WERI-Rb-1 (cell line): ENCODE measurements at regions not wholly inside any gene's neighbourhood (a gene's known extent, or its start where the extent isn't known, plus 50 kb on each side); places are given as distances from the start of the nearest gene placed in this dataset.

ENCODE experiments used
- DNase-seq: peaks from one replicate; pipeline ENCODE4 v3.0.0-alpha.2; 2020
- H3K27ac ChIP-seq: fragments of 250-450 bp; sonication (Bioruptor Pico); 2 replicates; pipeline ENCODE4 v1.5.1; 2020; ENCODE audit warnings: mild to moderate bottlenecking, moderate library complexity
- H3K27me3 ChIP-seq: fragments of 250-450 bp; sonication (Bioruptor Pico); 2 replicates; pipeline ENCODE4 v1.5.1; 2021; ENCODE audit warnings: mild to moderate bottlenecking, low read depth, moderate library complexity; ENCODE audit not compliant: insufficient read depth, severe bottlenecking
- H3K36me3 ChIP-seq: fragments of 250-450 bp; sonication (Bioruptor Pico); 2 replicates; pipeline ENCODE4 v1.5.1; 2020; ENCODE audit warnings: mild to moderate bottlenecking, moderate library complexity
- H3K4me3 ChIP-seq: 2 replicates; pipeline ENCODE4 v1.5.1; 2011; ENCODE audit warnings: low read depth, mild to moderate bottlenecking, control low read depth, low read length
- H3K9me3 ChIP-seq: fragments of 250-450 bp; sonication (Bioruptor Pico); 2 replicates; pipeline ENCODE4 v1.5.1; 2021; ENCODE audit warnings: mild to moderate bottlenecking, moderate library complexity; ENCODE audit not compliant: severe bottlenecking
- CTCF ChIP-seq: IDR thresholded peaks from 2 replicates; pipeline ENCODE4 v1.5.1; 2011; ENCODE audit warnings: low read depth, mild to moderate bottlenecking, control low read depth, inconsistent platforms, low read length

GRCh38 chrX:107502316-107502715, 52.9 kb downstream of the FRMPD3 start:
- Histone ChIP-seq H3K9me3 (no peaks in the 10 kb centered on the region), H3K27ac (no peak overlapping the region), H3K36me3 (no peaks in the 10 kb centered on the region), H3K4me3 (no peak overlapping the region), H3K27me3 (peaks cover 7% of the 10 kb centered on the region)
- TF ChIP-seq CTCF: no peak
- no peak for DNase-seq

- Histone ChIP-seq H3K27ac (no peak overlapping the region), H3K9me3 (no peaks in the 10 kb centered on the region), H3K4me3 (no peak overlapping the region), H3K36me3 (no peaks in the 10 kb centered on the region), H3K27me3 (peaks cover 10% of the 10 kb centered on the region)
- no peak for DNase-seq
- no peak for TF ChIP-seq CTCF
Observed at GRCh38 chrX:107504006-107504405, 54.6 kb downstream of the FRMPD3 start.

- no peak for TF ChIP-seq CTCF
- Histone ChIP-seq H3K27ac (no peak overlapping the region), H3K27me3 (peaks cover 10% of the 10 kb centered on the region), H3K4me3 (no peak overlapping the region), H3K36me3 (no peaks in the 10 kb centered on the region), H3K9me3 (no peaks in the 10 kb centered on the region)
- no peak for DNase-seq
Observed at GRCh38 chrX:107505223-107505622, 55.8 kb downstream of the FRMPD3 start.

GRCh38 chrX:107506596-107507031, 57.2 kb downstream of the FRMPD3 start:
- no peaks in the 10 kb centered on the region for H3K36me3 ChIP-seq
- DNase-seq: no peak
- H3K27ac ChIP-seq: no peak overlapping the region
- no peak for TF ChIP-seq CTCF
- no peaks in the 10 kb centered on the region for H3K9me3 ChIP-seq
- peaks cover 10% of the 10 kb centered on the region for H3K27me3 ChIP-seq
- no peak overlapping the region for H3K4me3 ChIP-seq

- TF ChIP-seq CTCF: no peak
- Histone ChIP-seq H3K27ac (no peak overlapping the region), H3K36me3 (no peaks in the 10 kb centered on the region), H3K9me3 (no peaks in the 10 kb centered on the region), H3K4me3 (no peak overlapping the region), H3K27me3 (peaks cover 10% of the 10 kb centered on the region)
- no peak for DNase-seq
Observed at GRCh38 chrX:107507093-107507743, 57.8 kb downstream of the FRMPD3 start.

- no peak overlapping the region for H3K4me3 ChIP-seq
- peaks cover 6% of the 10 kb centered on the region for H3K27me3 ChIP-seq
- TF ChIP-seq CTCF: no peak
- no peak overlapping the region for H3K27ac ChIP-seq
- no peaks in the 10 kb centered on the region for H3K9me3 ChIP-seq
- H3K36me3 ChIP-seq: no peaks in the 10 kb centered on the region
- no peak for DNase-seq
Observed at GRCh38 chrX:107507744-107508117, 58.3 kb downstream of the FRMPD3 start.
